ENCODE measurements at regions not wholly inside any gene's neighbourhood (a gene's known extent, or its start where the extent isn't known, plus 50 kb on each side); places are given as distances from the start of the nearest gene placed in this dataset.
"Not testable (repeated sequence)": the region's sequence is repeated elsewhere in the genome, so short reads cannot be mapped to it uniquely, and the experiment has no call there.

DNA sequence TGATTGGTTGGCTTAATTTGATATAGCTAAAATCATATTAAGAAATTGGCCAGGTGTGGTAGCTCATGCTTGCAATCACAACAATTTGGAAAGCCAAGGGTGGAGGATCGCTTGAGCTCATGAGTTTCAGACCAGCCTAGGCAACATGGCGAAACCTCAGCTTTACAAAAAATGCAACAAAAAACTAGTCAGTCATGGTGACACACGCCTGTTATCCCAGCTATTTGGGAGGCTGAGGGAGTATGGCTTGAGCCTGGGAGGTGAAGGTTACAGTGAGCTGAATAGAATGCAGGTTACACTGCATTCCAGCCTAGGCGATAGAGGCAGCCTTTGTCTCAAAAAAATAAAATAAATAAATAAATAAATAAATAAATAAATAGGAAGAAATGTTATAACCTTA, 1579.6 kb upstream of the SLC10A2 start:
- DNase-seq: no peak

- no peak for DNase-seq
Measured at GRCh38 chr13:104641309-104641708, 1575.1 kb upstream of the SLC10A2 start.

DNA sequence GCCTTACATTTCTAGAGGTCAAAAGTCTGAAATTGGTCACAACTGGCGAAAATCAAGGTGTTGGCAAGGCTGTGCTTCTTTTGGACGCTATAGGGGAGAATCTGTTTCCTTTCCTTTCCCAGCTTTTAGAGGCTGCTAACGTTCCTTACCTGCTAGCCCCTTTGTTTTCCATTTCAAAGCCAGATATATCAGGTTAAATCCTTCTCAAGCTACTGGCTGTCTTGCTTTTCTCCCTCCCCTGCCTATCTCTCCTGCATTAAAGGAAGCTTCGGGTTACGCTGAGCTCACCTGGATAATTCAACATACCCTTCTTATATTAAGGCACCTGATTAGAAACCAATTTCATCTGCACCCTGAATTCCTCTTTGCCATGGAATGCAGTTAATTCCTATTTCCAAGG, 1569.7 kb upstream of the SLC10A2 start:
- no peak for DNase-seq

DNA sequence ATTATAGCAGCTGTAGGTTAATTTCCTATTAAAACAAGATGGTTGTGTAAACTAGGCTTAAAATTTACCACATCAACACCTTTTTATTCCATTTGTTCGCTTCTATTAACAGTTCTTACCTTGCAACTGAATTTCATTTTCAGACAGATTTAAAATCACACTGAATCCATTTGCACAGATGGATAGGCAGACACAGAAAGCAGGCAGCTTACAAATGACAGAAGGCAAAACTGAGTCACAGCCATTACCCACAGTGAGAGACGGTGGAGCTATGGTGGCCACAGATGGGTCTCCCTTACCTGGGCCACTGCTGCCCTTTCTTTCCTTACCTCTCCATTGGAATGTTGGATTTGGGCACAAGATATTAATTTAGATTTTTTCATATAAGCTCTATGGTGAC, 1567.8 kb upstream of the SLC10A2 start:
- DNase-seq: no peak

DNA sequence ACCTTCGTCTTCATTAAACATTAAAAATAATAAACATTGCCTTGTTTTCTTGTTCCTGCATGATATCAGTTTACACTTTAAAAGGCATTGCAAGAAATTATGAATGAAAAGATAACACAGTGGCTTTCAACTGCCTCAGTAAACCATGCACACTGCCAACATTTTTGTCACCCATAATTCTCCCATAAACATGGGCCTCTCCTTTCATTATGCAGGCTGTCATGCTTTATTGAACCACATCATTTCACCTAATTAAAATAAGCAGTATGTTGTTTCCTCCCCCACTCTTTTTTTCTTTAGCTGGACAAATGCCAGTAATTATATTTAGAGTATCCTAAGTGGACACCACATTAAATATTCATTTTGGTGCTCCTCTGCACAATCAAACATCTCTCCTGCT, 1566.5 kb upstream of the SLC10A2 start:
- DNase-seq: no peak

DNA sequence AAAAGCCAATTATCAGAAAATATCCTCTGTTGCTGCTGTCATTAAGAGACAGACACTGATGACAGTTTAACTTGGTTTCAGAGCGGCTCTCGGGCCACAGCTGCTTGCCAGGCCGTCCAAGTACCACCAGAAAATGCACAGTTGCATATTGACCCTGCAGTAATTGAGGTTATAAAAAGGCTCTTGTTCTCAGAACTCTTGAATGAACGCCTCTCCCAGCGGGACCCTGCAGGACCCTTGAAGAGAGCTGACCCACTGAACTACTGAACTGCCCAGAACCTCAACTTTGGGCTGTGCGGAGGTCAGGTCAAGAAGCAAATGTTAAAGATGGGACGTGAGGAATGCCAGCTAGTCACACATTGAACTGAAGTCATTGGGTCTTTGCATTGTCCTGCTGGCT, 1559.0 kb upstream of the SLC10A2 start:
- DNase-seq: no peak

DNA sequence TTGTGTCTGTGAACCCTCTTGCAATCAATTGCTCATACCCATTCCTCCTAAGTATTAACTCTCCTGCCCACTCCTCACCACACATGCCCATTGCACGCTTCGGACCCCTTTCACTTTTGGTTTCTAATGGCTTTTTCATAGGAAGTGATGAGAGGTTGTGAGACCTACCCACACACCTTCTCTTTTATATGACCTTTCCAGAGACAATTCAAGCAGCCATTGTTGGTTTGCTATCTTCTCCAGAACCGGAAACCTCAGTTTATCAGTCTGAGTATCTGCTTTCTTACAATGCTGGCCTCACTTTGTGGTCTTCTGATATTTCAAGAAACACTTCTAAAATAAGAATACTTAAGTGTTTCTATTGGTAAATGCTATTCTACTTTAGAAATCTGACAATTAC, 1550.8 kb upstream of the SLC10A2 start:
- DNase-seq: no peak

DNA sequence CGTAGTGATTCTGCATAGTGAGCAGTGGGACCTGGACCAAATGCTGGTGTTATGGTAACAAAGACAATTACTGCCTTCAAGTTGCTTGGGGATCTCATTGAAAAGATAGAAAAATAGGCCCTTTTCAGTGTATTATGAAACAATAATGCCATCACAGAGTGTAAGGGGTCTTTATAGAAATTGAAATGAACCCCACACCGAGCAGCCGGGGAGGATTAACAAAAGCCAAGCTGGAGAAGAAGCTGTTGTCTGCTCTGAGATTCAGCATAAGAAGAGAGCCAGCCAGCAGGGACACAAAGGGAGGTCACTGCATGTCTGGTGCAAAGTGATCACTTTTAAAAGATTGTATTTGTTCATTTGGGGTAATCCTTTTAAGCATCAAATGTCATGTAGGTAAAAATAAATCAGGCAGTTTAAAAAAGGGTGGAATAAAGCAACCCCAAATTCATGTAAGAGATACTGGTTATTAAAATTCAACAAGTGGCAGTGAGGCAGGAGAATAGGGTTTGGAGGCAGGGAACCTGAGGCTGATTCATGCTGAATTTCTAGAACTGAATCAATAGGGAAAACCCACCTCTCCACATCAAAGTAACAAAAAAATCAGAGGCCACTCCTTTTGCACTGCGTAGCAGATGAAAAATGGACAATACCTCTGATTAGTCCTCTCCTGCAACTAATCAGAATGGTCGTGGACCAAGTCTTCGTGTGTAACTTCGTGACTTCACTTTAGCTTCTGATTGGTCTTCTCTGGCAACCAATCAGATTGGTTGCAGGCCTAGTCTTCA, 1548.3 kb upstream of the SLC10A2 start:
- no peak for DNase-seq

DNA sequence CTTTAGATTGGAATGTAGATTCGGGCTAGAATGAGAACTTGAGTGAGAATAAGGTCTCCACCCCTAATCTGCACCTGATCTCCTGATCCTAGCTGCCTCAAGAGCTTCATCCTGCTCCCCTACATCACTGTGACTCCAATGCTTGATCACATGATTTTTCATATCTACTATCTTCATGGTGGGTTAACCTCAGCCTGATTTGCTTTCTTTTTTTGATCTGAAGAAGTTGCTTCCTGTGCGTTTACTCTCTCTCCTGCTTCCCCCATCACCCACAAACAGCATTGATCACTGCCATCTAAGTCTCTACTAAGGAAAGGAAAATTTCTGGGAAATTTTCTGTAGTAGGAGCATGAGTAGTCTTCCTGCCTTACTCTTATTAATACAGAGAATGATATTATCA, 1542.1 kb upstream of the SLC10A2 start:
- no peak for DNase-seq

DNA sequence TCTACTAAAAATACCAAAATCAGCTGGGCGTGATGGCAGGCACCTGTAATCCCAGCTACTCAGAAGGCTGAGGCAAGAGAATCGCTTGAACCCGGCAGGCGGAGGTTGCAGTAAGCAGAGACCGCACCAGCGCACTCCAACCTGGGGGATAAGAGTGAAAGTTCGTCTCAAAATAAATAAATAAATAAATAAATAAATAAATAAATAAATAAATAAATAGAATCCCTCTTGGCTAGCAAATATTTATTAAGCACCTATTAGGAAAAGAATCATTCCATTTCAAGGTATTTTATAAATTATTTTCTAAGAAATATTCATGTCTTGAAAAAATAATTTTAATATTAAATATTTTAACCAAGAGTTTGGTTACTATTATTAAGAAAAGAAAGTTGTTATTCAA, 1539.2 kb upstream of the SLC10A2 start:
- DNase-seq: not testable (repeated sequence)

DNA sequence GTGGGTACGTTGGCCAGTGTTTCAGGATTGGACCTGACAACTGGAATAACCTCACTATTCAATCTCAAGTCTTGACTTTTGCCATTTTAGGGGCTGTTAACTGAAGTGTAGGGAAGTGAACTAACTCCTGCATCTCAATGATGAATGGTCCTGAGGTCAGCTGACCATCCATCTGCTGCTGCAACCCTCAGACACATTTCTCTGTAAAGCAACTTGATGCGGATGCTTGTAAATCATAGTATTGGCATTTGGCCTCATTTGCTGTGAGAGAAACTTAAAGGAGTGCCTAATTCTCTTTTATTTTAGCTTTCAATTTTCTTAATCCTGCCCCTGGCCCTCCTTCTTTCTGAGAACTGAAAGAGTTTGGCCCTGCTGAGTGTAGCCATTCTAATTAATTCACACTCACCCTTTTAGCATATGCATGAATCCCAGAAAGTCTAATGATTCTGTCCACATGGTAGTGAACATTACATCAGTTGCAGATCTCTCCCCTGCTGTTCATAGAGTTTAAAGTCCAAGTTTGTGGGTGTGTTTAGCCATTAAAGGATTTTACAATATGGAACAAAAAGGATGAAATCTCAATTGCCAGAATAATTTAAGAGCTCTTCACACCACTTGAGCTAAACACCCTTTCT, 1531.4 kb upstream of the SLC10A2 start:
- DNase-seq: no peak

DNA sequence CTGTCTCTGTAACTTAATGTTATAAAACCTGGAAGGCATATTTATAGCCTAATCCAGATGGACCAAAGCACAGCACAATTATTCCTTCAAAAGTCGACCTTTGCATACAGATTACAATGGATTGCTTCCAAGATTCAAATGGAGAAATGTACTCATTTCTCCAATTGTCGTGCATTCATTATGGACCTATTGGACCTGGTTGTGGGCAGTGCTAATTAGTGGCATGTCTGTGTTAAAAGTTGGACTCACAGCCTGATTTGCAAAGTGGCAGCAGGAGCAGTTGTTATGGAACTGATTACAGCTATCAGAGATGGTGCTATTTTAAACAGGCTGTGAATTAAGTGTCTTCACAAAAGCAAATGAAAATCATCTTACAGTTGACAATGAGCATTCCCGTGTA, 1529.3 kb upstream of the SLC10A2 start:
- no peak for DNase-seq

DNA sequence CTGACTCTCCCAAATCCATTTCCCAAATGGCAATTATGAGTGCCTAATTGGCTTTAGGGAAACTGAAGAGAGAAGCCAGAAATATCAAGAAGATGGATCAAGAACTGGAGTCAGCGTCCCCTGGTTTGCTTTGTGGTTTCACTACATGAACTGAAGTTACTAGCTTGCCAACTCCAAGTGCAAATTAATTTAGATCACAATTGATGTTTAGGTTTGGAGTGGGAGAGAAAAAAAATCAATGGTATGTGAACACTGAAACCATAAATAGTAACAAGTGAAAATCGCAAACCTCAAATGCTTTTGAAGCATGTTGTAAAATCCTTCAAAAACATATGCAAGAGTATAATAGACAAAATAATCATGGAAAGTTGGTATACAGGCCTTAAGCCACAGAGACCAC, 1528.6 kb upstream of the SLC10A2 start:
- no peak for DNase-seq

DNA sequence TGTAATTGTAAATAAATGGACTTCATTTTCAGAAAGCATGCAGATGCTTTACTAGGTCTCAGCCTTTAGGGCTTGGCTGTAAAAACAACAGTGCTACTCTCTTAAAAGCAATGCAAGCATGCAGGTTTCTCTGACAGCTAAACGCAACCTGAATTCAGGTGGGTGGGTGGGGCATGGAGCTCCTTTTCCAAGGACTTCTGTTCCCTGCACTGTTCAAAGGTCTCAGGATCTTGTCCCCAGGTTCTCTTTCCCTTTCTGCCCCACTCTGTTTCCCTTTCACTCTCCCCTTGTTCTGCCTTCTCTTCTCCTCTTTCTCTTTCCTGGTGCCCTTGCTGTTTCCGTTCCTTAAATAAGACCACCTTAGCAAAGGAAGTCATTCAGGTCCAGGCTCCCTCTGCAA, 1527.5 kb upstream of the SLC10A2 start:
- DNase-seq: no peak

- DNase-seq: no peak
Measured at GRCh38 chr13:104593251-104593576, 1527.0 kb upstream of the SLC10A2 start.

DNA sequence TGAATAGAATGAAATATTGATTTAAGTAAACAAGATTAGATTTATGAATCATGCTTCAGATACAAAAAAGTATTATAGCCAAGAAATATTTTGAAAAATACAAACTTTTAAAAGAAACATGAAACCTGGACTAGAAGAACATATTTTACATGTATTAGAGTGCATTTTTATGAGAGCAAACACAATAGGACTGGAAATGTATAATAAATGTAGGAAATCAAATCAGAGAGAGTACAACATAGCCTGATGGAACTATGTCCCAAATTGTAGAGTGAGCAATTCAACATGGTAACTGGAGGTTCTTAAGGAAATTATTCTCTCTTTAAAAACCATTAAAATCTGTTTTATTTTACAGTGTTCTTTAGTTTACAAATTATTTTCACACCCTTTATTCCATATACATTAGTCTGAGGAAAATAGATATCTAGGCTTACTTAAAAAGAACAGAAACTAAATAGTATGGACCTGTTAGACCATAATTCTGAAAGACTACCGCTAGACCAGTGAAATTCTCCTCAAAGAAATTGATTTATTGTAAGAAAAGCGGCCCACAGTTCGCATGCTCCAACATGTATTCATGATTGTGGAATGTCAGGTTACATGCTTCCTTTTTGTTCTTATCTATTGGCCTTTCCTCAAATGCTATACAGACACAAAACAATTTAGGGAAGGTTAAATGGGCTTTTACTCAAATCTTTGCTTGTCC, 1526.5 kb upstream of the SLC10A2 start:
- DNase-seq: no peak

DNA sequence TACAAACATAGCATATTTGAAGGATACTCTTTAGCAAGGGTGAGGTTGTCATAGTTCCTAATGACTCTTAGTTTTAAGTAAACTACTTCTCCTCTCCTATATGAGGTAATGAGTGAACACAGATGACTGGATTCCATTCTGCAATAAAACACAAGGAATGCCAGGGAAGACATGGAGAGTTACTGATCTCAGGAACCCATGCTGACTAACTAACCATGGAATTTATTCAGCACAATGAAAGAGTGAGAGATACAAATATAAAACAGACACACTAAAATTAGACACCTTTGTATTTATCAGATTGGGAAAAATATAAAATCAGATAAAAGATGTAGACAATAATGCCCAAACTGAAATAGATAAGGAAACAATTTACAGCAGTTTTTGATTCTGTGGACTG, 1525.9 kb upstream of the SLC10A2 start:
- DNase-seq: no peak

DNA sequence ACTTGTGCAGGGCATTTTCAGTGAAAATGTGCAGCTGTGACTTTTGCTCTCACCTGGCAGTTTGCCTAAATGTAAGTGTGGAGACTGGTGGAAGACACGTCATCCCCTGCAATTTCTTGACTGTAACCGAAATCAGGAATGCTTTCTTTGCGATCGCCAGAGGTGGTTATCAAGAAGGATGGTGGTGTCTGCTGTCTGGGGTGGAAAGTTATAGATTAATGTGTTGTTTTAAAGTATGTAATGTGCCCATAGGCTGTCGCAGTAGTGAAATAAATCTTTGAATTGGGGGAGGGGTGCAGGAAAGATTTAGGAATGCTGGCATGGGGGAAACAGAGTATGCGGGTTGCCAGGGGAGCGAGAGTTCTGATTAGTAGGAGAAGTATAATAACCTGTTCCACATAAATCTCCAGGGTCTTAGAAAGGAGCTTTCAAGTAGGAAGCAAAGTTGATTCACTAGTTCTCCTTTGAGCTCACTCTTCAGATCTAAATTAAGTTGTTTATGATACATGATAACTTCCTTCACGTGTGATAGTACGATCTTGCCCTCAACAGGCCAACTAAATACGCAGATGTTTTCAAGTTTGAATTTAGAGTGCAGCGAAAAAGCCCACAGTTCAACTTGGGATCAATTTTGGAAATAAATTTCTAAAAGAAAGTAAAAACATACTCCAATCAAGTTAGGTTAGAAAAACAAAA, 1520.0 kb upstream of the SLC10A2 start:
- DNase-seq: no peak

DNA sequence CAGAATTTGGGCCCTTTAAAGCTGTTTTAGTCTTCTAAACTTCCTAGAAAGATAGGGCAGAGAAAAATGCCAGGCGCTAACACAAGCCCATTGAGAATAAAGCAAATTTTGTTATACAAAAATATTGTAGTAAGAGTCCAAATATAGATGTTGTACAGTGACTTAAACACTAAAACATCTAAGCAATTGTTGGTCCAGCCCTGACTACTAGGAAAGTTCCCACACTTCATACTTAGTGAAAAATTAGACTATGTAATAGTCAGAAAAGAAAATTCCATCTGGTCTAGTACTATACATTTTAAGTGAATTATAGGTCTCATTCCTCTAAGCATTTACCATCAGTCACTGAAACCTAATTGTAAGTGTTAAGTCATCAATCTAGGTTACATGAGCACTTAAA, 1518.3 kb upstream of the SLC10A2 start:
- no peak for DNase-seq

DNA sequence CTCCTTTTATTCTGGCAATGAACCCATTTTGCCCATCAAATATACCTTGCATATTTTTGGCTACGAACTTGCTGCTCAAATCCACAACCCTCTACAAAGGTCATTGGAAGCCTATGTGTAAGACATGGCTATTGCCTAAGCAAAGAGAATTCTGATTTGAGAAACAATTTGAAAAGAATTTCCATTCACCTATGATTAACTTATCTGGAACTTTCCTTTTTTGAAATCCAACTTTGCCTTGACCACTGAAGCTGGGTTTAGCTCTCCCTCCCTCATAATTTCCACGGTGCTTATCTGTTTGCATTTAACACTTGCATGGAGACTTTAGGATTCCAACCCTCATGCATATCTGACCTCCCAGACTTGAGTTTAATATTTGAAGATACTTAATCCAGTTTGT, 1514.7 kb upstream of the SLC10A2 start:
- DNase-seq: no peak

DNA sequence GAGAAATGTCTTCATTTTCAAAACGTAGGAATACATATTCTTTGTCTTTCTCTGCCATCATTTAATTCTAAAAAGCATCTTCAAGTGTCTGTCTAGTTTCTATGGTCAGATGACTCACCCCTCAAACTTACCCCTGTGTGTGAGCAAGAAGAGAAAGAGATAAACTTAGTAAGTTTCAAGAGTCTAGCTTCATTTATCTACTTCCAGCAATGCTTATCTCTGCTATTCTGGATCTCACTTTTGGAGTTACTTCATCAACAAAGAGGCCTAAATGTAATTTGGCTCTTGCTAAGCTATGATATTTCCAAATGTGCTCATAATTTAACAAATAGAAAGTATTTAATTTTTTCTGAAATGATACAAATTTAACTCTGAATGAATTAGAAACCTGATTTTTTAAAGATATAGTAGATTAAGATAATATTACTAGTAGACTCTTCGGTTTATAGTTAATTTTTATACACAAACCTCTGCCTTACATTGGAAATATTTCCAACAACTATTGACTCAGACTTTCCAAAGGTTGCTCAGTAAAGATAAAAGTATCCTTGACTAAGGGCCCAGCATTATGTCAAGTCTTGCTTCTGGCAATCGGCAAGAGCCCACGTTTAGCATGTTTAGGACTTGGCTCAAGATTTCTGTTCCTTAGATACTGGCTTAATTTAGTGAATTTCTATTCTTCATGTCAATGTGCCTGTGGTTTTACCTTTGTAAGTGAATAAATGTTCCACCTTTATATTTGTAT, 1511.0 kb upstream of the SLC10A2 start:
- no peak for DNase-seq

- no peak for DNase-seq
Measured at GRCh38 chr13:104571893-104572229, 1505.6 kb upstream of the SLC10A2 start.
